Ishikawa (cell line): ENCODE measurements at regions not wholly inside any gene's neighbourhood (a gene's known extent, or its start where the extent isn't known, plus 50 kb on each side); places are given as distances from the start of the nearest gene placed in this dataset.

Experiments
- CEBPB ChIP-seq: IDR thresholded peaks from 2 replicates; pipeline ENCODE4 v1.6.1; 2012
- EP300 ChIP-seq: IDR thresholded peaks from 2 replicates; pipeline ENCODE4 v1.6.1; 2012; ENCODE audit warnings: borderline replicate concordance
- FOXM1 ChIP-seq: IDR thresholded peaks from 2 replicates; pipeline ENCODE4 v1.6.1; 2012; ENCODE audit warnings: low read depth, borderline replicate concordance
- TAF1 ChIP-seq: IDR thresholded peaks from 2 replicates; pipeline ENCODE4 v1.6.1; 2012; ENCODE audit warnings: low read depth, mild to moderate bottlenecking
- YY1 ChIP-seq: IDR thresholded peaks from 2 replicates; pipeline ENCODE4 v1.6.1; 2012; ENCODE audit warnings: low read depth
- TF ChIP-seq, protein P1 (sequence below): IDR thresholded peaks from 2 replicates; pipeline ENCODE4 v1.6.1; 2012
- TF ChIP-seq, protein P2 (sequence below): IDR thresholded peaks from 2 replicates; pipeline ENCODE4 v1.6.1; 2012; ENCODE audit warnings: low read depth, mild to moderate bottlenecking

DNA sequence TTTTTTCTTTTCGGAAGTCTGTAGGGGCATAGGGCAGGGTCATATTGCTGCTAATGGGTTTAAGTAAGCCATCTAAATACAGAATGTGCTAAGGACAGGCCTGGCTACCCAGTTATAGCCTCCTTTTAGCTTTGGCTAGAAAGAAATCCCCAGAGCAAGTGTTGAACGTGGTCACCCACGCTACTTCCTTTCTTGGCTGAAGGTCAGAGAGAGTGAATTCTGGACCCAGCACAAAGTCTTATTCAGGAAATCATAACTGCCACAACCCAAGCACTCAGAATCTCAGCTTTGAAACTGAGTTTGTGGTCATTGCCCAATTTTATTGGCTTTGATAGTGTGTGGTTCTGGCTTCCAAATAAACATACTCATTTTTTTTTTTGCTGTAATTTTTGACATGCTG, 542.1 kb upstream of the ATP2B1 start:
- TF ChIP-seq, protein P1, sequence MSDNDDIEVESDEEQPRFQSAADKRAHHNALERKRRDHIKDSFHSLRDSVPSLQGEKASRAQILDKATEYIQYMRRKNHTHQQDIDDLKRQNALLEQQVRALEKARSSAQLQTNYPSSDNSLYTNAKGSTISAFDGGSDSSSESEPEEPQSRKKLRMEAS: no peak
- TF ChIP-seq, protein P2, sequence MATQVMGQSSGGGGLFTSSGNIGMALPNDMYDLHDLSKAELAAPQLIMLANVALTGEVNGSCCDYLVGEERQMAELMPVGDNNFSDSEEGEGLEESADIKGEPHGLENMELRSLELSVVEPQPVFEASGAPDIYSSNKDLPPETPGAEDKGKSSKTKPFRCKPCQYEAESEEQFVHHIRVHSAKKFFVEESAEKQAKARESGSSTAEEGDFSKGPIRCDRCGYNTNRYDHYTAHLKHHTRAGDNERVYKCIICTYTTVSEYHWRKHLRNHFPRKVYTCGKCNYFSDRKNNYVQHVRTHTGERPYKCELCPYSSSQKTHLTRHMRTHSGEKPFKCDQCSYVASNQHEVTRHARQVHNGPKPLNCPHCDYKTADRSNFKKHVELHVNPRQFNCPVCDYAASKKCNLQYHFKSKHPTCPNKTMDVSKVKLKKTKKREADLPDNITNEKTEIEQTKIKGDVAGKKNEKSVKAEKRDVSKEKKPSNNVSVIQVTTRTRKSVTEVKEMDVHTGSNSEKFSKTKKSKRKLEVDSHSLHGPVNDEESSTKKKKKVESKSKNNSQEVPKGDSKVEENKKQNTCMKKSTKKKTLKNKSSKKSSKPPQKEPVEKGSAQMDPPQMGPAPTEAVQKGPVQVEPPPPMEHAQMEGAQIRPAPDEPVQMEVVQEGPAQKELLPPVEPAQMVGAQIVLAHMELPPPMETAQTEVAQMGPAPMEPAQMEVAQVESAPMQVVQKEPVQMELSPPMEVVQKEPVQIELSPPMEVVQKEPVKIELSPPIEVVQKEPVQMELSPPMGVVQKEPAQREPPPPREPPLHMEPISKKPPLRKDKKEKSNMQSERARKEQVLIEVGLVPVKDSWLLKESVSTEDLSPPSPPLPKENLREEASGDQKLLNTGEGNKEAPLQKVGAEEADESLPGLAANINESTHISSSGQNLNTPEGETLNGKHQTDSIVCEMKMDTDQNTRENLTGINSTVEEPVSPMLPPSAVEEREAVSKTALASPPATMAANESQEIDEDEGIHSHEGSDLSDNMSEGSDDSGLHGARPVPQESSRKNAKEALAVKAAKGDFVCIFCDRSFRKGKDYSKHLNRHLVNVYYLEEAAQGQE: no peak
- TF ChIP-seq EP300 (no peak), CEBPB (no peak), YY1 (no peak), FOXM1 (no peak), TAF1 (no peak)
